GM18867 (cell line): ENCODE measurements at regions not wholly inside any gene's neighbourhood (a gene's known extent, or its start where the extent isn't known, plus 50 kb on each side); places are given as distances from the start of the nearest gene placed in this dataset.
A peak's percentile ranks its signal among the peaks of the same experiment; 100 is the strongest.
"Not testable (repeated sequence)": the region's sequence is repeated elsewhere in the genome, so short reads cannot be mapped to it uniquely, and the experiment has no call there.

Experiments used
- ATAC-seq: cut with Tn5 transposase; IDR thresholded peaks from one replicate; pipeline ENCODE4 v1.9.1; 2021; ENCODE audit warnings: mild to moderate bottlenecking, moderate library complexity; ENCODE audit not compliant: unreplicated experiment

DNA sequence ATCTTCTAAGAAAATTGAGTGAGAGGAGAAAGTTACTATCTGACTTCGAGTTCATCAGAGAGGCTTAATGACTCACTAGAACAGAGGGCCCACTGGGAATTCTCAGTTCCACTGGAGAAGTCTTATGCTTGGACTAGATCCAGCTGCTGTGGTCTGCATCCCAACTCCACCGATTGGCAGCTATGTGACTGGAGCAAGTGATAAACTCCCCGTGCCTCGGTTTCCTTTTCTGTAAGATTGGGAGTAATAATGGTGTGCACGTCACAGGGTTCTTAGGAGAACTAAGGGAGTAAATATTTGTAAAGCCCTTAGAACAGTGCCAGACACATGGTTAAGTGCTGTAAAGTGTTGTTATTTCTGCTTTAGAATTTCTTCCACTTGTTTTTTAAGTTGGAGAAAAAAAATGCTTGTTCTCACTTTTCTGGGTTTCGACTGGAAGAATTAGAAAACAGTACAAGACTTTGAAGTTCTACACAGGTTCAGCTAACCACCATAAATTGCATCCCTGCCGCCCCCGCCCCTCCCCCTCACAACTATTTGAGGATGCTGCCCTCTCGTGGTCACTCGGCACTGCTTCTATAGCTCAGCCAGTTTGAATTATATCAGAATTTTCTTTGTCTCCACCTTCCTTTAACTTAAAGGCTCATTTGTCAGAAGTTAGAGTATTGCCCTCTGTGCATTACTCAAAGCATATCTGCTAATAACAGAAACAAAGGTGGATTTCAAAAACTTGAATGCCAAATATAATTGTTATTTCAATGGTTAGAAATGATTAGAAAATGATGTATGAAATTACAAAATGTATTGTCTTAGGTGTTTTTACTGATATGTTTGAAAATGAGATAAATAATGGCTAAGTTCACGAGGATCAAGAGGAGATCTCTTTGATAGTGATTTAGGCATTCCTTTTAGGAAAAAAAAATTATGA lies 95.0 kb upstream of the IFNGR1 start:
- ATAC-seq = peak; percentile 56

DNA sequence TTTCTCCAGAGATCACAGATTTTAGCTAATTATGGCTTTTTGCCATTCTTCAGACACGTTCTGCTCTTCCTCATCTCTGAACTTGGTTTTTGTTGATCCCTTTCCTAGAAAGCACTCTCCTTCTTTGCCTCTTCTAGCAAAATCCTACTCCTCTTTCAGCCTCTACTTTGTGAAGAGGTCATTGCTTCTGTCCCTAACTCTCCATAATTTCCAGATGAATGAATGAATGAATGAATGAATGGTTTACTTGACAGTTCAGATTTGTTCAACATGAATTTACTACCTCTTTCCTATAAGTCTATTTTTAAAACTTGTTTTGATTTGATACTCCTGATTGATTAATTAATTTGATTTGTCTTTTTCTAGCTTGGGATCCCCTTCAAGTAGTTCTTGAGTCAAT lies 94.0 kb upstream of the IFNGR1 start:
- no peak for ATAC-seq

DNA sequence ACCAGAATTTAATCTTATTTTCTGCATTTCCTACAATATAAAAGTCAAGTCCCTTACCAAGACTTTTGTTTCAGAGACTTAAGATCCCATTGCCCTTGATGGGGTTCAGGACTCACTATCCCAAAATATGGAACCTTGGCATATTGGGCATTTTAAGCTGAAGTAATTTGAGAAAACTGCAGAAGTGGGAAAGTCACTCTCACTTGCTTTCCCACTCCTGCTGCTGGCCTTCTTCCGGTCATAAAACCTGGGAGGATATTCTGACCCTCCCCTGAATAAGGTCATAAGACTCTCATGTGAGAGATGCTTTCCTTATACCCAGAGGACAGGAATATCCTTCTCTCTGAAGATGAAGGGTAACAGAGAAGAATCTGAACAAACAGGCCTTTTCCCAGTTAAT lies 92.8 kb upstream of the IFNGR1 start:
- ATAC-seq = no peak

DNA sequence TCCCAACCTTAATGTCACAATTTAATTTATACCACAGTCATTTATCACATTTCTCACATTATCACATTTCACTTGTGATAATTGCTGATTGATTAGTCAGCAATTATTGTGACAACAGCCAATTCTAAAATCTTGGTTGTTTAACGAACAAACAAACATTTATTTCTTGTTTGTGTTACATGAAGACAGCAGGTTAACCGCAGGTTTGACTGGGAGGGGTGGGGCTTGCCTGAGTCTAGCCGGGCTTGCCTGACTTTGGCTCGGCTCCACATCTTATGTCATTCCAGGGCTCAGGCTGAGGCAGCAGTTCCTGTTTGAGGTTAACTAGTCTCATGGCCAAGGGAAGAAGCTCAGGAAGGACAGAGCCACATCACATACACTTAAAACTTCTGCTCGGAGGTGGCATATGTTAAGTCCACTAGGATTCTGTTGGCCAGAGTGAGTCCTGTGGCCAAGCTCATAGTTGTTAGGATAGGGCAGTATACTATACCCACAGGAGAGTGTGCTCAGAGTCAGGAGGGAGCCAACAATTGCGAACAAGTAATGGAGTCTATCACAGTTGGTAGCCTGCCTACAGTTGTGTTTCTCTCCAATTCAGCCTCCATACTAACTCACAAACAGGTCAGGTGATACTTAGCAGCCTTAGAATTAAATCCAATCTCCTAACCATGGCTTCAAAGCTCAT lies 90.0 kb upstream of the IFNGR1 start:
- no peak for ATAC-seq

DNA sequence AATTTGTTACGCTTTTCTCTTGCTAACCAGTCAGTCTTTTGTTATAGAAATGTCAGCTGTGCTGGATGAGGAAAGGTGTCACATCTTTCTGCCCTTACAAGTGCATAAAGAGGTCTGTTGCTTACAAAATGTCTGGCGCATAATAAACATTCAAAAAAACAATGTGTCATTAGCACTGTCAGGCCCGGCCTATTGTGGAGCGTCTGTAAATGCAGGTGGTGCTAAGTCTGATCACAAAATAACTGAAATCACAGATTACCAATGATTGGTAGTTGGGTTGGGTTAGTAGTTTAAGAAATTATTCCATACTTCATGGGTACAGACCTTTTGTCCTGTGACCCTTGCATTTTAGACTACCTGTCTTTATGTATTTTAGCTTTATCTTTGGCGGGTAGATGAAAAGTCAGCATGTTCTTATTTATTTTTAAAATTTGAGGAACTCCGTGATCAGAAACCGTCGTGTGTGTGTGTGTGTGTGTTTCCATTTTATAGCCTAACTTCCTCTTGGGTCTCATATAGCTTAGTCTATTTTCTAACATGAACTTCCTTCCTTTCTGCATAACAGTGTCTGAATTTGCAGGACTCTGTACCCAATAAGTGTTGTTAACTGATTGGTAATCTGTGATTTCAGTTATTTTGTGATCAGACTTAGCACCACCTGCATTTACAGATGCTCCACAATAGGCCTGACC lies 88.1 kb upstream of the IFNGR1 start:
- ATAC-seq = no peak

DNA sequence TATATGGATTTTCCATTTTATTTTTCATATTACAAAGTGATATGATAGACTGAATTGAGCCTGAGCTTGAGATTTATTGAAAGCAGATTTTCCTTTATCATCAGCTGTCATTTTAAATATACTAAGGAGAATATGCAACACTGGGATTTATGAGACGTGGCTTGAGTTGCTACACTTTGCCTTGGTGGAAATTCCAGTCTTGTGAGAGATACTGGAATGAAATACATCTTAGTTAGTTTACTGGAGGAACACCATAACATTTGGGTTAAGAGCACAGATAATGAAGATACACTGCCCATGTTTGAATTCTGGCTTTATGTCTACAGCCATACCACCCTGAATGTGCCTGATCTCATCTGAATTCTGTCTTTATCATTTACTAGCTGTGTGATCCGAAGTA lies 86.5 kb upstream of the IFNGR1 start:
- ATAC-seq = no peak

DNA sequence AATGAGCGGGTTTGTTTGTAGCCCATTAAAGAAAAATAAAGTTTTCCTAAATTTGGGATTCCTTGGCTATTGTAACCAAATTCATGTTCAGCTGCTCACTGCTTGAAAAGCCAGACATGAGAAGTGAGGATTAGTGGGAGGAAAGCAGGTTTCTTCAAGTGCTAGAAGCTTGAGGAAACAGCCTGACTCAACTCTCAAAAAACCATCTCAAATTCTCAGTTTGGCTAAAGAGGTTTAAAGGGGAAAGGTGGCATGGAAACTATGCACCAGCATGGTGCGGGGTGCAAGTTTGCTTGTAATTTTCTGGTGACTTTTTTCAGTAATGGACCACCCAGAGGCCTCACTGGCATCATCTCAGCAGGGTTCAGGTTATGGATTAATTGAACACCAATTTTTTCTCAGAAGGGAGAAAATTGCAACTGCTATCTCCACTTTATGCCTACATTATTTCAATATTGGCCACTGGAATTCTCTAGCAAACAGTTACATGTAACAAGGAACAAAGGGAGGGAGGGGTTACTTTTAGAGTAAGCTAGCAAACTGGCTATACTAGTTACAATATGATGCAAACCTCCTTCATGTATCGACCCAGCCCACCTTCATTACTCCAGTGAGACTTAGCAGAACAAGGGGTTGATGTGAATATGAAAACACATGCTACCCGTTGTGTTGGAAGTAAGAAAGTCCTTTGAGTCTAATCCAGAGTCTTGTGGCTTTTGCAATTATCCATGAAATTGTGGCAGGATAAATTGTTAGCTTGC lies 85.0 kb upstream of the IFNGR1 start:
- no peak for ATAC-seq

DNA sequence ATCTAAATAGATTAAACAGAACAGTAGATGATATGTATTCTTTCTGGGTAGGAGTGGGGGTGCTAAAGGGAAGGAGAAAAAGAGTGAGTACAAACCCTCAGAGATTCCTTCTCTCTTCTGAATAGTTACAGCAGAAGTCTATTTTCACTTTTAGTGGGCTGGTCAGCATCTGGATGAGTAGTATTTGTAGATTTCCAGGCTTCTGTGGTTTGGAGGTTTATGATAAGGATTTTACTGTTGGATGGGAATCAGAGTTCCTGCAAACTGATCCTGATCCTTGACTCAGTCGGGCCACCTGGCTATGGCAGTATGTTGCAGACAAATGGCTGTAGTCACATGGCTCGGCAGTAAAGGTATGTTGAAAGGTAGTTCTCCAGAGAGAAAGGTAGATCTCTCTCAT lies 84.3 kb upstream of the IFNGR1 start:
- no peak for ATAC-seq

DNA sequence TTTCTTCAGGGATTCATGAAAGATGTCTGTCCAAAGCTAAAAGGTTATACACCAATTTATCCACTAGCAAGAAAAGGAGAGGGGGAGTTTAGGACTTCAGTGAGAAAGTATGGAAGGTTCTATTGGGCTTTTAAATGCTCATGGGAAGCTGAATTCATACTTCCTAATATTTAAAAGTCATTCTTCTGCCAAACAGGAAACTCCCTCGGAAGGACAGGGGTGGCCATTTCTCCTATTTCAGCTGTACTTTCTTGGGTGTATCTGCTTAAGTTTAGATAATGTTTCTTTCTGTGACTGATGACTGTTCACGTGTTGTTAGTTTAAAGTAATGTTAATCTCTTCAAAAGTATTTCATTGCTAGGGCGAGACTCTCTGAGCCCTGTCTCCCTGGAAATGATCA lies 80.5 kb upstream of the IFNGR1 start:
- no peak for ATAC-seq

DNA sequence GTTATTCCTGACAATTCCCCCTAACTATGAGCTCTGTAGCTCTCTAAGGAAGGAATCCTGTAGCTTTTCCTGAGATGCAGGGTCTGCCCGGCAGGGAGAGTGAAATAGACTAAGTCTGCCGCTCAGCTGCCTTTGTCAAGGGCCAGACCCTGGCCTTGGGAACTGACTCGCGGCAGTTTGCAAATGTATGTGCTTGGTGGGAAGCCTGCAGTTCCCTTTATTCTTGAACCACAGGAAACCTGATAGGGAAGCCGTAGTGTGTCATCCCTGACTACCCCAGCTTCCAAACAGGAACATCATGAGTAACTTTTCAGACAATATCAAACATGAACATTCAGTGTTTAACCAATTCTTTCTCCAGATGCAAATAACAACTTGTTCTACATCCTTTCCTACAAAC lies 78.7 kb upstream of the IFNGR1 start:
- no peak for ATAC-seq

DNA sequence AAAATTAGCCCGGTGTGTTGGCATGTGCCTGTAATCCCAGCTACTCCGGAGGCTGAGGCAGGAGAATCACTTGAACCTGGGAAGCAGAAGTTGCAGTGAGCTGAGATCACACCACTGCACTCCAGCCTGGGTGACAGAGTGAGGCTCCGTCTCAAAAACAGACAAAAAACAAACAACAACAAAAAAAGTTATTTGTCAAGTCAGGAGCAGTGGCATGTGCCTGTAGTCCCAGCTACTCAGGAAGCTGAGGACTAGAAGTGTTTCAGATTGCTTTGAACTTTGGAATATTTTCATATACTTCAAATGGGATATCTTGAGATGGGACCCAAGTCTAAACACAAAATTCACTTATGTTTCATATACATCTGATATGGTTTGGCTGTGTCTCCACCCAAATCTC lies 73.1 kb upstream of the IFNGR1 start:
- not testable (repeated sequence) for ATAC-seq

DNA sequence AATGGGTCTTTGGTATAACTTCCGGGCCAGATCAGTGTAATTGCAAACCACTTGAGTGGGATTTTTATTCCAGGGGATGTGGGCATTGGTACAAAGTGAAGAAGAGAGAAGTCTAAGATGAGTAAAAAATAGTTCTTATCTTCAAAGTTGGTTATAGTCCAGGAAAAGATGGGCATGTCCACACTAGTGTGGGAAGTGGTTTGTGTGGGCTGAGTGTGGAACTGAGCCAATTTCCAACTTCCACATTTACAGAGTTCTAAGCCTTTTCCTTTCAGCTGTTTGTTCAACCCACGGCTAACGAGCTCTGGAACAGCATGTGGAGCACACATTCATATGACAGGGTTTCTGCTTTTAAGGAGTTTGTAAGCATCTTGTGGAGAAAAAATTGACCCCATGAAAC lies 72.3 kb upstream of the IFNGR1 start:
- ATAC-seq = no peak

DNA sequence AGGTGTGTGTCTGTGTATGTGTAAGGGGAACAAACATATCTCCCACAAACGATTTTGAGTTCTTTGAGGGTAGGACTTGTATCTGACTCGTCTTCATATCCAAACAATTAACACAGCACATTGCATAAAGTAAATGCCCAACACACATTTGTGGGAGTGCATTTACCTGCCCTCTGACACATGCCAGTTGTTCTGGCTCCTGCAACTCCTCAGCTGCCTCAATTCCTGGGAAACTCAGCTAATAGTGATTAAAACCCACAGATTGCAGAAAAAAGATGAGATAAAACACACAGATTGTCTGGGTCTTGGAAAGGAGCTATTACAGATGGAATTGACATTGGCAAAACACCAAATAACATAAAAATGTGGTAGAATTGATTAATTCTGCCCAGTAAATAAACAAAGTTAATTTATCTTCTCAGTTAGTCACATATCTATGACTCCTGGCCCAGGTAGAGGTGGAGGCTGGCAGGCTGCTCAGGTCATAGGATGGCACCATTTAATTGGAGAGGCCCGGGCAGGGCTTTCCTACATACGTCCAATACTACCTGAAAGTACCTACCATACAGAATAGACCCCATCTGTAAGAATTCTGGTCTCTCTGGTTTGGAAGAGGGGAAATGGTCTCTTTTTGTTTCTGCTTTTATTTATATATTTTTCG lies 71.5 kb upstream of the IFNGR1 start:
- no peak for ATAC-seq

DNA sequence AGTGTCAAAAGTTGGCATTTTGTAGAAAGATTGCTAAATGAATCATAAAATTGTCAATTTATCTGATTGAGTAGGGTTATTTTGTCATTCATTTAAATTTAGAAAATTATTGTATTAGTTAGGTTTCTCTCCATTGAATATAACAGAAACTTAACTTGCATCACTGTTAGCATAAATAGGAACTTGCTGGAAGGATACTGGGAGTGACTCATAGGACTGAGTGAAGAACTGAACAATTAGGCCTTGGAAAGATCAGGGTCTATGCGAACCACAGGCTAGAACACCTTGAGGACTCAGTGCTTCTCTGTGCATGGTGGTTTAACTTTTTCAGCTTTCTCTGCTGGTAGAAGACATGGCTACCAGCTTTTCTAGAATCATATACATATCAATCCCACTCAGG lies 67.7 kb upstream of the IFNGR1 start:
- no peak for ATAC-seq

DNA sequence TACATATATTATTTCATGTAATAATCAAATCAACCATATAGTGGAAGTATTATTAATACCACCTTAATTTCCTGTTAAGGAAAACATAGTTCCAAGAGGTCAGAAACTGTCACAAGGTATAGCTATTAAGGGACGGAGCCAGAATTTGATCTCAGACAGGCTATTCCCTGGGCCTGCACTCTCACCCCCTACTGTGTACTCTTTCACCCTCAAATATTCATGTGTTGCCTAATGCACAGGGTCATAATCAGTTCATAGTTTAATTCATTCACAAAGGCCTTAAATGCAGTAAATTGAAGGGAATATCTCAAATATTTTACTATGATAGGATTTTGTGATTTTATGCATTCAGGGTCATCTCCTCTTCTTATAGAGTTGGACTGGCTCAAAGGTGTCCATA lies 67.2 kb upstream of the IFNGR1 start:
- no peak for ATAC-seq

DNA sequence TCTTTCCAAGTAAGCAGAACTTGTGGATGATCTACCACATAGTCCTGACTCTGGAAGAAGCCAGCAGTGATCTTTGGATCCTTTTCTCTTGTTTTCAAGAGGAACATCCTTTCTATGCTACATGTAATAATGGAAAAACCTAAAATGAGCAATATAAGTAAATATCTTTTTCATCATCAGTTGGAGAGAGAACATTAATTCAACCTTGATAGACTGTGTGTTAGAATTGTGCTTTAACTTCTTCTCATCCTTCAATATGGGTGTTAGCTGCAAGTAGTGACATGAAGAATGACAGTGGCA lies 65.6 kb upstream of the IFNGR1 start:
- no peak for ATAC-seq

DNA sequence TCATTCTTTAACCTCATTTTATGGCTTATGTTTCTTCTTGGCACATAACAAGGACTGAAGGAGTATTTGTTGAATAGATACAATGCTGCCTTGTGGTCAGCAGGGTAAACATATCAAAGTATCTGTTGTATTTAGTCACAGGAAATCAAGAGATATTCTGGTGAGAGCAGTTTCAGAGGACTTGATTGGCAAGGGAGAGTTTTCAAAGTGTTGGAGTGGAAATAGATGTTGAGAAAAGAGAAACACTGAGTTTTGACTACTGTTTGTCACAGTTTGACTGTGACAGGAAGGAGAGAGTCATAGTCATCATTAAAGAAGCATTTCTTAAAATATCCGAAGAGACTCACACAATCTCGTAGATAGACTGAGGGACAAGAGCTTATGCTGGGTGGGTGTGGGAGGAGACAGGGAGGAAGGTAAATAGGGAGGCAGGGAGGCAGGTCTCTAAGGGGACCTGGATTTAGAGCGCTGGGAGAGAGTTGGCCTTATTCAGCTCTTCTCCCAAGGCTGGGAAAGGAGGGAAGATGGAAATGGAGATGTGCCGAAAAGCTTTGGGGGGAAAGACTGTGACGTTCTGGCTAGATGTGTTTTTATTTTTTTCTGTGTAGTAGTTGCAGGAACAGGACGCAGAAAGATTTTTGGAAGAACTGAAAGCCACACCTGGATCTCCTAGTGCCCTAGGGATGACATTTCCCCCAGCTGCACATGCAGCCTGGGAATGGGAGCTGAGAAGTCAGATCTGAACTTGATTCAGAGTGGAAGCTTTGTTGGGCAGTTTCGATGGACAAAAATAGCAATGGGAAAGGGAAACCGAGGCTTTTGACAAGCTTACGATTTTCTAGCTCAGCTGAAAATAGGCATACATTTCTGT lies 65.0 kb upstream of the IFNGR1 start:
- ATAC-seq = peak; percentile 88

DNA sequence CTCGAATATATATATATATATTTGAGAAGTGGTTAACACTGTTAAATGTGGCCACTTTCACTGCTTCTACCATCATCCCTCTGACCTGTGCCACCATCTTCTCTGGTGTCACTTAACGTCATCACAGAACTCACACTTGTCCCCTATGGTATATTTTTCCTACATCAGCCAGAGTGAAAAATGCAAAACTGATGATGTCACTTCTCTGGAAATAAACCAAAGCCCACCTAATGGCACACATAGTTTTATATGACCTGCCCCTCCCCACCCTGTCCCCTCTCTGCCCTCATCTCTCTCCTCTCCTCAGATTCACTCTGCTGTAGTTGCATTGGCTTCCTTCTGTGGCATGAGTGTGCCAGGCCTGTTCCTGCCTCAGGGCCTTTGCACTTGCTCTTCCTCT lies 63.9 kb upstream of the IFNGR1 start:
- no peak for ATAC-seq

DNA sequence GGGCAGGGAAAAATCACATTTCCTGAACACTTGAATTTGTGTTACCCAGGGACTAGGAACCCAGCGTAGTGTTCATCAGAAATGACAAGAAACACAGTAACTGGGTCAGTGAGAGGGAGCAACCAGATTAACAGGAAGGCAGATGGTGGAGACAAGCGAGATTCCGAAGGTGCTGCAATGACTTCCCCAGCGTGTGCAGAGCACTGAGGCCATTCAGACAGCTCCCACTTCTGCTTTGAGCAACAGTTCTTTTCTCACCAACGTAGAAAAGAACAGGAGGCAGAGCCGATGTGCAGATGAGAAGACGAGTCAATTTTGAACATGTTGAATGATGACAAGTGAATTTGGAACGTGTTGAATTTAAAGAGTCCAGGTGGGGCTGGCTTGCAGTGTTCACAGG lies 63.1 kb upstream of the IFNGR1 start:
- no peak for ATAC-seq

DNA sequence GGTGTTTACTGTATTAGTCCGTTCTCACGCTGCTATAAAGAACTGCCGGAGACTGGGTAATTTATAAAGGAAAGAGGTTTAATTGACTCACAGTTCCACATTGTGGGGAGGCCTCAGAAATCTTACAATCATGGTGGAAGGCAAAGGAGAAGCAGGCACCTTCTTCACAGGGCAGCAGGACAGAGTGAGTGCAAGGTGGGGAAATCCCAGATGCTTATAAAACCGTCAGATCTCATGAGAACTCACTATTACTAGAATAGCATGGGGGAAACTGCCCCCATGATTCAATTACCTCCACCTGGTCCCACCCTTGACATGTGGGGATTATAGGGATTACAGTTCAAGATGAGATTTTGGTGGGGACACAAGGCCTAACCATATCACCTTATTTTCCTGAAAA lies 60.1 kb upstream of the IFNGR1 start:
- ATAC-seq = not testable (repeated sequence)
